ENCODE measurements at regions not wholly inside any gene's neighbourhood (a gene's known extent, or its start where the extent isn't known, plus 50 kb on each side); places are given as distances from the start of the nearest gene placed in this dataset.

GRCh38 chr10:125431149-125431548 is 251.8 kb downstream of the TEX36 start:
- TF ChIP-seq POLR2A (IDR thresholded peaks at IDR 0.05) (no peak), CTCF (IDR thresholded peaks at IDR 0.05) (no peak)

All from adrenal gland (tissue), 5 donors.